Liver (tissue), 8 donors: ENCODE measurements at regions not wholly inside any gene's neighbourhood (a gene's known extent, or its start where the extent isn't known, plus 50 kb on each side); places are given as distances from the start of the nearest gene placed in this dataset.

Experiments used
- DNase-seq: peaks from one replicate; pipeline ENCODE4 v3.0.0-alpha.2; 2017; ENCODE audit warnings: low spot score
- H3K27ac ChIP-seq, 2 donors: one replicate each; pipeline ENCODE4 v1.7.0; 2013; ENCODE audit warnings: inconsistent platforms in 2 of 2, low read length in 2 of 2, control low read depth in 1 of 2, low read depth in 1 of 2, mild to moderate bottlenecking in 1 of 2
- H3K27me3 ChIP-seq, 4 donors: one replicate each; pipeline versions ENCODE4 v1.6.1 to v1.7.0; 2013; ENCODE audit warnings: low read length in 3 of 4, inconsistent platforms in 1 of 4, mild to moderate bottlenecking in 1 of 4, moderate library complexity in 1 of 4; ENCODE audit not compliant: control insufficient read depth in 4 of 4, insufficient read depth in 4 of 4
- H3K36me3 ChIP-seq, 4 donors: one replicate each; pipeline versions ENCODE4 v1.6.1 to v1.7.0; 2013; ENCODE audit warnings: low read length in 3 of 4, mild to moderate bottlenecking in 3 of 4, low read depth in 1 of 4, moderate library complexity in 1 of 4; ENCODE audit not compliant: control insufficient read depth in 4 of 4, insufficient read depth in 3 of 4
- H3K4me1 ChIP-seq, 4 donors: one replicate each; pipeline versions ENCODE4 v1.6.1 to v1.7.0; 2013; ENCODE audit warnings: low read length in 3 of 4, mild to moderate bottlenecking in 3 of 4, moderate library complexity in 1 of 4; ENCODE audit not compliant: control insufficient read depth in 4 of 4, insufficient read depth in 4 of 4
- H3K4me3 ChIP-seq, 3 donors: one replicate each; pipeline versions ENCODE4 v1.6.1 to v1.7.0; 2013; ENCODE audit warnings: low read length in 3 of 3, control low read depth in 1 of 3, low read depth in 1 of 3, mild to moderate bottlenecking in 1 of 3
- H3K9ac ChIP-seq, 2 donors: one replicate each; pipeline ENCODE4 v1.7.0; 2013; ENCODE audit warnings: low read length in 2 of 2, mild to moderate bottlenecking in 2 of 2, moderate library complexity in 2 of 2, control low read depth in 1 of 2, low read depth in 1 of 2
- H3K9me3 ChIP-seq, 4 donors: one replicate each; pipeline versions ENCODE4 v1.6.1 to v1.7.0; 2013; ENCODE audit warnings: low read length in 3 of 4; ENCODE audit not compliant: control insufficient read depth in 4 of 4
- CTCF ChIP-seq: fragments of 150-350 bp; IDR thresholded peaks from 2 replicates; pipeline ENCODE4 v1.5.1; 2017; ENCODE audit warnings: improper control_type of control experiment, low read depth, low read length; ENCODE audit not compliant: missing input control
- EGR1 ChIP-seq, 2 donors: IDR thresholded peaks; 2 replicates each; pipeline ENCODE4 v1.6.1; 2016 to 2018; ENCODE audit warnings: antibody characterized with exemption in 2 of 2, low read depth in 2 of 2
- FOXA1 ChIP-seq: IDR thresholded peaks from 2 replicates; pipeline ENCODE4 v1.6.1; 2016; ENCODE audit warnings: antibody characterized with exemption
- GABPA ChIP-seq, 2 donors: IDR thresholded peaks in 1 of 2; conservative IDR thresholded peaks in 1 of 2; 2 replicates each; pipeline ENCODE4 v1.6.1; 2016; ENCODE audit warnings: antibody characterized with exemption in 2 of 2, mild to moderate bottlenecking in 1 of 2, moderate library complexity in 1 of 2
- HNF4A ChIP-seq, 2 donors: conservative IDR thresholded peaks; 2 replicates each; pipeline ENCODE4 v1.6.1; 2016; ENCODE audit warnings: antibody characterized with exemption in 2 of 2, mild to moderate bottlenecking in 2 of 2
- HNF4G ChIP-seq: IDR thresholded peaks from 2 replicates; pipeline ENCODE4 v1.6.1; 2016; ENCODE audit warnings: antibody characterized with exemption
- JUND ChIP-seq, 2 donors: IDR thresholded peaks; 2 replicates each; pipeline ENCODE4 v1.6.1; 2016; ENCODE audit warnings: antibody characterized with exemption in 2 of 2
- MAX ChIP-seq: IDR thresholded peaks from 2 replicates; pipeline ENCODE4 v1.6.1; 2016; ENCODE audit warnings: antibody characterized with exemption
- NR2F2 ChIP-seq: IDR thresholded peaks from 2 replicates; pipeline ENCODE4 v1.6.1; 2016; ENCODE audit warnings: antibody characterized with exemption
- RAD21 ChIP-seq, 2 donors: IDR thresholded peaks; 2 replicates each; pipeline ENCODE4 v1.6.1; 2016; ENCODE audit warnings: antibody characterized with exemption in 2 of 2, mild to moderate bottlenecking in 2 of 2
- REST ChIP-seq: IDR thresholded peaks from 2 replicates; pipeline ENCODE4 v1.6.1; 2016; ENCODE audit warnings: antibody characterized with exemption, mild to moderate bottlenecking
- RXRA ChIP-seq, 2 donors: IDR thresholded peaks; 2 replicates each; pipeline ENCODE4 v1.6.1; 2017 to 2018; ENCODE audit warnings: antibody characterized with exemption in 2 of 2, mild to moderate bottlenecking in 1 of 2
- SP1 ChIP-seq: IDR thresholded peaks from 2 replicates; pipeline ENCODE4 v1.6.1; 2018; ENCODE audit warnings: antibody characterized with exemption, mild to moderate bottlenecking
- TAF1 ChIP-seq: conservative IDR thresholded peaks from 2 replicates; pipeline ENCODE4 v1.6.1; 2016; ENCODE audit warnings: antibody characterized with exemption, mild to moderate bottlenecking
- YY1 ChIP-seq: IDR thresholded peaks from 2 replicates; pipeline ENCODE4 v1.6.1; 2016; ENCODE audit warnings: antibody characterized with exemption, mild to moderate bottlenecking
- WGBS: extraction: QIAGEN DNeasy Blood & Tissue Kit; methylation state at CpG from one replicate; pipeline ENCODE4 v1.1.7; 2013; 5-methylcytosine and 5-hydroxymethylcytosine counted together
- TF ChIP-seq, protein P1 (sequence below): IDR thresholded peaks from 2 replicates; pipeline ENCODE4 v1.6.1; 2016; ENCODE audit warnings: antibody characterized with exemption
- TF ChIP-seq, protein P2 (sequence below): IDR thresholded peaks from 2 replicates; pipeline ENCODE4 v1.6.1; 2016; ENCODE audit warnings: antibody characterized with exemption
- donor health status: healthy.
- donor health status: healthy.
- donor health status: healthy.
- donor health status: healthy.
- donor health status: healthy.

DNA sequence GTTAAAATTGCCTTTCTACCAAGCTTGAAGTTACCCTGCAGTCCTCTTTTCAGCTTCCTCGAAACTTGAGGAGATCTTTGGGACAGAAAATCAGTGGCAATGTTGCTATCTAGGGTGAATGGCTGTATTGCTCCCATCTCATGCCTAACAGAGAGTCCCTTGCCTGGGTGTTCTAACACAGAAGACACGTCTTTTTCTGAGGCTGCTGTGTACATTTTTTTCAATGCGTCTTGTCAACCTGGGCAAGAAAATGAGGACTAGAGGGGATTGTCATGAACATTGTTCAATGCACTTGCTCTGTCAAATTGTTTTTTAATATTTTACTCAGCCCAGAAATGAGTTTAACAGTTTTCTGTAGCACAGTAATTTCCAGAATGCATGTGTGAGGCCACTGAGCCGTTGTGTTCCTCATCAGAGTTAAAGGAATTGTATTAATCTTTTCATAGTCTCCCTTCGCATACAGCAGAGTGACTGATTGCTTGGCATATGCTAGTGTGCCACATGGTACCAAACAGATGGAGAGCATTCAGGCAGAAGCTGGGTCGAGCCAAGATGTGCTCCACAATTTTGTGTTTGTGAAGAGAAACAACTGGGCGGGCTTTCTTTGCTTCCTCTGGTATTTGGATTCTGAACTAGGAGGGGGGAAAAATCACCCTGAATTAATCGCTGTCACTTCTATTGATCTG, 86.0 kb downstream of the CASP12 start:
- H3K36me3 ChIP-seq: no peaks in the 10 kb centered on the region
- DNase-seq: no peak
- H3K4me1 ChIP-seq: no peaks in the 10 kb centered on the region
- H3K27me3 ChIP-seq: peaks cover 0 to 10% (median 0%) of the 10 kb centered on the region in 4 donors
- no peak overlapping the region for H3K9ac ChIP-seq
- TF ChIP-seq MAX: no peak
- no peak for TF ChIP-seq YY1
- TF ChIP-seq, protein P1, sequence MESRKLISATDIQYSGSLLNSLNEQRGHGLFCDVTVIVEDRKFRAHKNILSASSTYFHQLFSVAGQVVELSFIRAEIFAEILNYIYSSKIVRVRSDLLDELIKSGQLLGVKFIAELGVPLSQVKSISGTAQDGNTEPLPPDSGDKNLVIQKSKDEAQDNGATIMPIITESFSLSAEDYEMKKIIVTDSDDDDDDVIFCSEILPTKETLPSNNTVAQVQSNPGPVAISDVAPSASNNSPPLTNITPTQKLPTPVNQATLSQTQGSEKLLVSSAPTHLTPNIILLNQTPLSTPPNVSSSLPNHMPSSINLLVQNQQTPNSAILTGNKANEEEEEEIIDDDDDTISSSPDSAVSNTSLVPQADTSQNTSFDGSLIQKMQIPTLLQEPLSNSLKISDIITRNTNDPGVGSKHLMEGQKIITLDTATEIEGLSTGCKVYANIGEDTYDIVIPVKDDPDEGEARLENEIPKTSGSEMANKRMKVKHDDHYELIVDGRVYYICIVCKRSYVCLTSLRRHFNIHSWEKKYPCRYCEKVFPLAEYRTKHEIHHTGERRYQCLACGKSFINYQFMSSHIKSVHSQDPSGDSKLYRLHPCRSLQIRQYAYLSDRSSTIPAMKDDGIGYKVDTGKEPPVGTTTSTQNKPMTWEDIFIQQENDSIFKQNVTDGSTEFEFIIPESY: no peak
- no peak for TF ChIP-seq HNF4G
- TF ChIP-seq SP1: no peak
- no peak for TF ChIP-seq TAF1
- TF ChIP-seq RXRA (IDR thresholded peaks at IDR 0.05): no peak
- TF ChIP-seq JUND (IDR thresholded peaks at IDR 0.05): no peak
- no peak for TF ChIP-seq REST
- TF ChIP-seq EGR1 (IDR thresholded peaks at IDR 0.05; ENCODE audit: low read depth in 2 of 2): no peak
- TF ChIP-seq HNF4A (conservative IDR thresholded peaks at IDR 0.05): no peak
- no peak for TF ChIP-seq NR2F2
- no peak for TF ChIP-seq GABPA (IDR thresholded peaks at IDR 0.05 in 1 of 2, conservative IDR thresholded peaks at IDR 0.05 in 1 of 2)
- TF ChIP-seq, protein P2, sequence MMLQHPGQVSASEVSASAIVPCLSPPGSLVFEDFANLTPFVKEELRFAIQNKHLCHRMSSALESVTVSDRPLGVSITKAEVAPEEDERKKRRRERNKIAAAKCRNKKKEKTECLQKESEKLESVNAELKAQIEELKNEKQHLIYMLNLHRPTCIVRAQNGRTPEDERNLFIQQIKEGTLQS: no peak
- no peak for TF ChIP-seq RAD21 (IDR thresholded peaks at IDR 0.05)
- no peak for TF ChIP-seq CTCF
- TF ChIP-seq FOXA1: no peak
- H3K9me3 ChIP-seq: no peaks in the 10 kb centered on the region
- no peak overlapping the region for H3K4me3 ChIP-seq
- 73% methylated on average over 8 of the region's 8 CpGs for WGBS
- no peak overlapping the region for H3K27ac ChIP-seq
